HG03175 (cell line): ENCODE measurements at regions not wholly inside any gene's neighbourhood (a gene's known extent, or its start where the extent isn't known, plus 50 kb on each side); places are given as distances from the start of the nearest gene placed in this dataset.

Experiments
- ATAC-seq: cut with Tn5 transposase; IDR thresholded peaks from one replicate; pipeline ENCODE4 v1.9.1; 2021; ENCODE audit warnings: mild to moderate bottlenecking, moderate library complexity; ENCODE audit not compliant: unreplicated experiment

- no peak for ATAC-seq
Observed at GRCh38 chr20:54711071-54711470, 235.7 kb downstream of the DOK5 start.

GRCh38 chr20:54710341-54710740, 234.9 kb downstream of the DOK5 start:
- ATAC-seq = no peak

- no peak for ATAC-seq
Observed at GRCh38 chr20:54708229-54708628, 232.8 kb downstream of the DOK5 start.

GRCh38 chr20:54707801-54708200, 232.4 kb downstream of the DOK5 start:
- no peak for ATAC-seq

DNA sequence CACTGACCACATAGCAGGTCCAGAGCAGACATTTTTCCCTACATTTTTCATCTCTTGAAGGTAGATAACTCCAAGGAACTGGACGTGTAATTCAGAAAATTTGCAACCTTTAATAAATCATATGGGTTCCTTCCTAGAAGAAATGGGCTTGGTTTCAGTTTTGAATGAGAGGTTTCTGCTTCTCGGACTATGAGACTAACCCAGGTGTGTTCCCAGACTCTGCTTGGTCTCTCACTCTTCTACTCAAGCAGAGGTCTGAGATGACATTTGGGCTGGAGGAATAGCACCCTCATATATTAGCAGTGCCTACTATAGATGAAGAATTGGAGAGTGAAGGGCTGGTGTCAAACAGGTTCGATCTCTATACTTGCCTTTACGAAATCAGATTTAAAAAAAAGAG, 231.2 kb downstream of the DOK5 start:
- ATAC-seq = no peak

GRCh38 chr20:54704032-54704635, 228.7 kb downstream of the DOK5 start:
- ATAC-seq = no peak
